ENCODE measurements at regions not wholly inside any gene's neighbourhood (a gene's known extent, or its start where the extent isn't known, plus 50 kb on each side); places are given as distances from the start of the nearest gene placed in this dataset.
A peak's percentile ranks its signal among the peaks of the same experiment; 100 is the strongest.

DNA sequence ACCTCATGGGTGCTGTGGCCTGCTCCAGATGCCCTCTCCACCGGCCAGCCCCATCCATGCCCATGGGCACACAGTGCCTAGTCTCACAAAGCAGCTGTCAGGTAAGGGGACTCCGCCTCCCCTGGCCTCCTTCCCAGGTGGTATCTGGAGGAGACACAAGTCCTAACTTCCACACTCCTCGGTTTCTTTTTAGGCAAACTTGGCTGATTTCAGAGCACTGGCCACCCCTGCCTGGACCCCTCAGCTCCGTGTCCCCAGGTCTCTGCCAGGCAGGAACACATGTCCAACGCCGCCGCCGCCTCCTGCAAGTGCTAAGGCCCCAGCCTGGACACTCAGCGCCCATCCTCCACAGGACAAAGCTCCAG is 324.1 kb upstream of the DIO3 start:
- Mint-ChIP-seq H3K27me3 (ENCODE audit: low read depth) (peaks cover 9% of the 10 kb centered on the region), H3K27ac (no peak overlapping the region), H3K4me1 (peaks cover 35% of the 10 kb centered on the region), H3K4me3 (no peak overlapping the region), H3K9me3 (peaks cover 2% of the 10 kb centered on the region), H3K36me3 (ENCODE audit: low read depth) (no peaks in the 10 kb centered on the region)
- TF ChIP-seq CTCF (IDR thresholded peaks at IDR 0.05; ENCODE audit: unreplicated experiment in 3 of 3) = no peak

GRCh38 chr14:101239065-101239464 is 322.2 kb upstream of the DIO3 start:
- Mint-ChIP-seq H3K4me1 (peaks cover 17% of the 10 kb centered on the region), H3K27ac (peak overlapping the region in 2 of 3 experiments; percentile 29 to 50), H3K9me3 (peaks cover 2% of the 10 kb centered on the region), H3K27me3 (ENCODE audit: low read depth) (peaks cover 9% of the 10 kb centered on the region), H3K36me3 (ENCODE audit: low read depth) (no peaks in the 10 kb centered on the region), H3K4me3 (no peak overlapping the region)
- no peak for TF ChIP-seq CTCF (IDR thresholded peaks at IDR 0.05; ENCODE audit: unreplicated experiment in 3 of 3)

- Mint-ChIP-seq H3K4me1 (peaks cover 7% of the 10 kb centered on the region), H3K27ac (no peak overlapping the region), H3K9me3 (peaks cover 2% of the 10 kb centered on the region), H3K4me3 (no peak overlapping the region), H3K27me3 (ENCODE audit: low read depth) (peaks cover 9% of the 10 kb centered on the region), H3K36me3 (ENCODE audit: low read depth) (no peaks in the 10 kb centered on the region)
- no peak for TF ChIP-seq CTCF (IDR thresholded peaks at IDR 0.05; ENCODE audit: unreplicated experiment in 3 of 3)
Observed at GRCh38 chr14:101241147-101241546, 320.1 kb upstream of the DIO3 start.

DNA sequence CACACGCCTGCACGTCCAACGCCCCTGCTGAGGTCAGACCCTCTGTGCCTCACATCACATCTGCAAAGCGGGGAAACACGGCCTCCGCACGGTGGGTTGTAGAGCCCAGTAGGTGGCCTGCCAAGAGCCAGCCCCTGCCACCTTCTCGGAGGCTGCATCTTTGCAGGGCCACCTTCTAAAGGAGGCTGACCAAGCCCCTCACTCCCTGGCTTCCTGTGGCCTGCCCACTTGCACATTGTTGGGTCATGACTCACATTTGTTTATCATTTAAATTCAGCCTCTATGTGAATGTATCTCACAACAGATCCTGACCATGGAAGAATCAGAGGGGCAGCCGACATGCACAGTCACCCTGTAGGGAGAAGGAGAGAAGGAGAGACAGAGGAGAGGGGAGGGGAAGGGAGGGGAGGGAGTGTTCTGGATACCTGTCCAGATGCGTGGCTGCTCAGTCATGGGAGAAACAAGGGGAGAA is 319.5 kb upstream of the DIO3 start:
- Mint-ChIP-seq H3K4me1 (peaks cover 7% of the 10 kb centered on the region), H3K27me3 (ENCODE audit: low read depth) (peaks cover 9% of the 10 kb centered on the region), H3K27ac (no peak overlapping the region), H3K36me3 (ENCODE audit: low read depth) (no peaks in the 10 kb centered on the region), H3K9me3 (peaks cover 2% of the 10 kb centered on the region), H3K4me3 (no peak overlapping the region)
- TF ChIP-seq CTCF (IDR thresholded peaks at IDR 0.05; ENCODE audit: unreplicated experiment in 3 of 3) = no peak

- H3K27me3 Mint-ChIP-seq (ENCODE audit: low read depth) = peaks cover 6% of the 10 kb centered on the region
- H3K9me3 Mint-ChIP-seq = peaks cover 2% of the 10 kb centered on the region
- no peak overlapping the region for H3K4me3 Mint-ChIP-seq
- no peaks in the 10 kb centered on the region for H3K36me3 Mint-ChIP-seq (ENCODE audit: low read depth)
- no peak overlapping the region for H3K27ac Mint-ChIP-seq
- TF ChIP-seq CTCF (IDR thresholded peaks at IDR 0.05; ENCODE audit: unreplicated experiment in 3 of 3) = no peak
- H3K4me1 Mint-ChIP-seq = peaks cover 7% of the 10 kb centered on the region
Observed at GRCh38 chr14:101242442-101243385, 318.6 kb upstream of the DIO3 start.

Data from nephron (organoid).